Spinal cord (tissue), 9 donors: ENCODE measurements at regions not wholly inside any gene's neighbourhood (a gene's known extent, or its start where the extent isn't known, plus 50 kb on each side); places are given as distances from the start of the nearest gene placed in this dataset.

Source experiments
- DNase-seq, 6 donors: peaks; one replicate each; pipeline versions ENCODE4 v3.0.0 to v3.0.0-alpha.2; 2013 to 2015; ENCODE audit warnings: low spot score in 6 of 6, low read depth in 4 of 6
- H3K27ac ChIP-seq: one replicate; pipeline ENCODE4 v1.5.1; 2013; ENCODE audit warnings: low read depth, low read length, control low read depth
- H3K27me3 ChIP-seq: one replicate; pipeline ENCODE4 v1.6.1; 2013; ENCODE audit warnings: low read length; ENCODE audit not compliant: control insufficient read depth, insufficient read depth
- H3K36me3 ChIP-seq: one replicate; pipeline ENCODE4 v1.6.1; 2013; ENCODE audit warnings: low read length; ENCODE audit not compliant: control insufficient read depth, insufficient read depth
- H3K4me1 ChIP-seq: one replicate; pipeline ENCODE4 v1.6.1; 2013; ENCODE audit warnings: low read length; ENCODE audit not compliant: control insufficient read depth, insufficient read depth
- H3K4me3 ChIP-seq: one replicate; pipeline ENCODE4 v1.5.1; 2013; ENCODE audit warnings: low read depth, low read length, control low read depth
- H3K9me3 ChIP-seq: one replicate; pipeline ENCODE4 v1.6.1; 2013; ENCODE audit warnings: low read length; ENCODE audit not compliant: control insufficient read depth, insufficient read depth
- WGBS: methylation state at CpG from one replicate; pipeline ENCODE4 v1.1.5; 2013; ENCODE audit warnings: missing lambda C conversion rate; ENCODE audit not compliant: insufficient coverage; 5-methylcytosine and 5-hydroxymethylcytosine counted together
- donor health status: healthy.

- no peaks in the 10 kb centered on the region for H3K4me1 ChIP-seq
- no peaks in the 10 kb centered on the region for H3K27me3 ChIP-seq
- WGBS: no CpG with 5 or more reads among the region's 2 CpGs
- no peaks in the 10 kb centered on the region for H3K36me3 ChIP-seq
- no peaks in the 10 kb centered on the region for H3K9me3 ChIP-seq
- no peak overlapping the region for H3K4me3 ChIP-seq
- no peak for DNase-seq
- no peak overlapping the region for H3K27ac ChIP-seq
These were observed 1076.6 kb downstream of the IGSF11 start for GRCh38 chr3:117958027-117958426.

GRCh38 chr3:117962750-117963149, 1071.9 kb downstream of the IGSF11 start:
- no CpG with 5 or more reads among the region's 2 CpGs for WGBS
- H3K4me1 ChIP-seq: no peaks in the 10 kb centered on the region
- H3K36me3 ChIP-seq: no peaks in the 10 kb centered on the region
- DNase-seq: no peak
- no peaks in the 10 kb centered on the region for H3K27me3 ChIP-seq
- H3K4me3 ChIP-seq: no peak overlapping the region
- H3K27ac ChIP-seq: no peak overlapping the region
- no peaks in the 10 kb centered on the region for H3K9me3 ChIP-seq

- no peaks in the 10 kb centered on the region for H3K4me1 ChIP-seq
- H3K36me3 ChIP-seq: no peaks in the 10 kb centered on the region
- H3K9me3 ChIP-seq: no peaks in the 10 kb centered on the region
- no peaks in the 10 kb centered on the region for H3K27me3 ChIP-seq
- H3K4me3 ChIP-seq: no peak overlapping the region
- no peak for DNase-seq
- WGBS: 80% methylated on average over 1 of the region's 2 CpGs
- H3K27ac ChIP-seq: no peak overlapping the region
These were observed 1070.8 kb downstream of the IGSF11 start for GRCh38 chr3:117963858-117964257.

GRCh38 chr3:117964814-117965213, 1069.8 kb downstream of the IGSF11 start:
- H3K9me3 ChIP-seq: no peaks in the 10 kb centered on the region
- peak in 2 of 6 donors; percentile 41 to 69 for DNase-seq
- H3K4me3 ChIP-seq: no peak overlapping the region
- H3K36me3 ChIP-seq: no peaks in the 10 kb centered on the region
- WGBS: no CpG with 5 or more reads among the region's 4 CpGs
- no peaks in the 10 kb centered on the region for H3K4me1 ChIP-seq
- H3K27me3 ChIP-seq: no peaks in the 10 kb centered on the region
- H3K27ac ChIP-seq: no peak overlapping the region

GRCh38 chr3:117977504-117978228, 1057.0 kb downstream of the IGSF11 start:
- WGBS: no CpG with 5 or more reads among the region's 3 CpGs
- no peak overlapping the region for H3K4me3 ChIP-seq
- no peak for DNase-seq

GRCh38 chr3:117979466-117979865, 1055.2 kb downstream of the IGSF11 start:
- Histone ChIP-seq H3K4me3 (no peak overlapping the region), H3K9me3 (no peaks in the 10 kb centered on the region), H3K27ac (no peak overlapping the region), H3K36me3 (no peaks in the 10 kb centered on the region), H3K27me3 (no peaks in the 10 kb centered on the region), H3K4me1 (no peaks in the 10 kb centered on the region)
- no peak for DNase-seq
- WGBS: 91% methylated on average over 3 of the region's 4 CpGs

More at GRCh38 chr3:117977504-117978228, 1057.0 kb downstream of the IGSF11 start:
- H3K36me3 ChIP-seq: no peaks in the 10 kb centered on the region
- H3K4me1 ChIP-seq: no peaks in the 10 kb centered on the region
- no peaks in the 10 kb centered on the region for H3K9me3 ChIP-seq
- no peaks in the 10 kb centered on the region for H3K27me3 ChIP-seq
- no peak overlapping the region for H3K27ac ChIP-seq

GRCh38 chr3:117987256-117987655, 1047.4 kb downstream of the IGSF11 start:
- peak in 1 of 6 donors; percentile 45 for DNase-seq
- no peaks in the 10 kb centered on the region for H3K27me3 ChIP-seq
- no peaks in the 10 kb centered on the region for H3K9me3 ChIP-seq
- WGBS: 40% methylated on average over 1 of the region's 4 CpGs
- H3K36me3 ChIP-seq: no peaks in the 10 kb centered on the region
- no peak overlapping the region for H3K4me3 ChIP-seq
- H3K4me1 ChIP-seq: peaks cover 3% of the 10 kb centered on the region
- no peak overlapping the region for H3K27ac ChIP-seq

GRCh38 chr3:117989982-117990381, 1044.7 kb downstream of the IGSF11 start:
- WGBS: no CpG with 5 or more reads among the region's 1 CpG
- Histone ChIP-seq H3K4me1 (peaks cover 3% of the 10 kb centered on the region), H3K27ac (no peak overlapping the region), H3K36me3 (no peaks in the 10 kb centered on the region), H3K9me3 (no peaks in the 10 kb centered on the region), H3K27me3 (no peaks in the 10 kb centered on the region), H3K4me3 (no peak overlapping the region)
- DNase-seq: no peak

GRCh38 chr3:117990627-117991026, 1044.0 kb downstream of the IGSF11 start:
- Histone ChIP-seq H3K4me1 (peaks cover 3% of the 10 kb centered on the region), H3K36me3 (no peaks in the 10 kb centered on the region), H3K4me3 (no peak overlapping the region), H3K9me3 (no peaks in the 10 kb centered on the region), H3K27me3 (no peaks in the 10 kb centered on the region), H3K27ac (no peak overlapping the region)
- peak in 1 of 6 donors; percentile 38 for DNase-seq
- no CpG with 5 or more reads among the region's 1 CpG for WGBS

- H3K4me3 ChIP-seq: peak overlapping the region; percentile 89
- no peaks in the 10 kb centered on the region for H3K27me3 ChIP-seq
- H3K9me3 ChIP-seq: no peaks in the 10 kb centered on the region
- H3K27ac ChIP-seq: no peak overlapping the region
- peaks cover 6% of the 10 kb centered on the region for H3K4me1 ChIP-seq
- WGBS: 8% methylated on average over 4 of the region's 9 CpGs
- H3K36me3 ChIP-seq: no peaks in the 10 kb centered on the region
- peak; percentile 31 to 84 (median 53) for DNase-seq
These were observed 1038.7 kb downstream of the IGSF11 start for GRCh38 chr3:117995842-117996437.
